Stimulated activated effector memory CD8-positive, alpha-beta T cell treated with anti-CD3 and anti-CD28 coated beads, Interleukin-12 subunit alpha, Interleukin-12 subunit beta, amount 100 ng/mL, for 72 hours (primary cell): ENCODE measurements at regions not wholly inside any gene's neighbourhood (a gene's known extent, or its start where the extent isn't known, plus 50 kb on each side); places are given as distances from the start of the nearest gene placed in this dataset.
"Not testable (repeated sequence)": the region's sequence is repeated elsewhere in the genome, so short reads cannot be mapped to it uniquely, and the experiment has no call there.

ENCODE experiments used
- ATAC-seq: fragments of 150-1000 bp; cut with Tn5 transposase; 2 replicates; pipeline ENCODE4 v1.10.0; 2021
- DNase-seq, 2 donors: peaks; one replicate each; pipeline ENCODE4 v3.0.0; 2021 to 2022; ENCODE audit warnings: low spot score in 2 of 2
- H3K27ac Mint-ChIP-seq: one replicate; pipeline ENCODE4 v1.8.0; 2022; ENCODE audit warnings: mild to moderate bottlenecking, mixed read lengths
- H3K36me3 Mint-ChIP-seq: one replicate; pipeline ENCODE4 v1.8.0; 2022; ENCODE audit warnings: mild to moderate bottlenecking, mixed read lengths
- H3K4me1 Mint-ChIP-seq: one replicate; pipeline ENCODE4 v1.8.0; 2022; ENCODE audit warnings: mixed read lengths
- H3K4me3 Mint-ChIP-seq: one replicate; pipeline ENCODE4 v1.8.0; 2022; ENCODE audit warnings: mild to moderate bottlenecking, mixed read lengths
- H3K9me3 Mint-ChIP-seq: one replicate; pipeline ENCODE4 v1.8.0; 2022; ENCODE audit warnings: mixed read lengths

GRCh38 chr10:23891301-23891700 lies 317.6 kb upstream of the KIAA1217 start:
- H3K4me3 Mint-ChIP-seq, result no peak overlapping the region
- H3K9me3 Mint-ChIP-seq, result no peaks in the 10 kb centered on the region
- ATAC-seq (no peak), DNase-seq (no peak)
- H3K4me1 Mint-ChIP-seq, result no peaks in the 10 kb centered on the region
- no peak overlapping the region for H3K27ac Mint-ChIP-seq
- no peaks in the 10 kb centered on the region for H3K36me3 Mint-ChIP-seq

DNA sequence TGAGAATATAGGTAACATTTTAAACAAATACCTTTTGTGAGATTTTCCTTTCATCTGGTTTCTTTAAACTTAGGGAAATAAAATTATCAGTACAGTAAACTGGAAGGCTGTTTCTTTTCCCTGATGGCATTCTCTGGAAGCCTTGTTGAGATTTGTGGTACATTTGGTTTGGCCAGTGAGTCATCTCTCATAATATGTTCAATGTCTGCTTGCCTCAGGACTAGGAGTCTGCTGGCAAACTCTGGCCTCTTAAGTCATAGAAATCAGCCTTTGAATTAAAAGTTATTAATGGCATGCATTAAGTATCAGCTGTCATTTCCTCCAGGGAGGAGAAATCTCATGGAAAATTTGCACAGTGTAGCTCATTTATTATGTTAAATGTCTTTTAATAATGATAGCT lies 316.6 kb upstream of the KIAA1217 start:
- DNase-seq (no peak), ATAC-seq (no peak)
- no peak overlapping the region for H3K27ac Mint-ChIP-seq

DNA sequence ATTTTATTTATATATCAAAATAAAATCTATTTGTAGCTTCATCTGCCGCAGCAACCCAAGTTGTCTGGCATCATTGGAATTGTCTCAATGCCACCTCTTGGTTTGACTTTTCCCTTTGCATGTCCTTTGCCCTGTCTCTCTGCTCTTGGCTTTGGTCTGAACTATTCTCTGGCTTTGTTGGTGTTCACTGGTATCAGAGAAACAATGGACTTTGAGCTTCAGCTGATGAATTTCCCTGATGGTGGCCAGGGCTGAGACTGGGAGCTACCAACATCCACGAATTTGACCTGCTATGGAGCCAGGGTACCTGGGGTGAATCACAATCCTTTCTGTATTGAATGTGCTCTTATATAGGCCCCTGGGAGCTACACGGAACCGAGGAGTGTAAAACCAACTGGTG lies 311.7 kb upstream of the KIAA1217 start:
- H3K36me3 Mint-ChIP-seq, result no peaks in the 10 kb centered on the region
- peaks cover 5% of the 10 kb centered on the region for H3K9me3 Mint-ChIP-seq
- ATAC-seq, result no peak
- H3K4me1 Mint-ChIP-seq, result no peaks in the 10 kb centered on the region
- H3K4me3 Mint-ChIP-seq, result no peak overlapping the region
- H3K27ac Mint-ChIP-seq, result no peak overlapping the region
- no peak for DNase-seq

More for the DNA sequence above, 316.6 kb upstream of the KIAA1217 start:
- Mint-ChIP-seq H3K9me3 (no peaks in the 10 kb centered on the region), H3K4me3 (no peak overlapping the region), H3K36me3 (no peaks in the 10 kb centered on the region), H3K4me1 (no peaks in the 10 kb centered on the region)

DNA sequence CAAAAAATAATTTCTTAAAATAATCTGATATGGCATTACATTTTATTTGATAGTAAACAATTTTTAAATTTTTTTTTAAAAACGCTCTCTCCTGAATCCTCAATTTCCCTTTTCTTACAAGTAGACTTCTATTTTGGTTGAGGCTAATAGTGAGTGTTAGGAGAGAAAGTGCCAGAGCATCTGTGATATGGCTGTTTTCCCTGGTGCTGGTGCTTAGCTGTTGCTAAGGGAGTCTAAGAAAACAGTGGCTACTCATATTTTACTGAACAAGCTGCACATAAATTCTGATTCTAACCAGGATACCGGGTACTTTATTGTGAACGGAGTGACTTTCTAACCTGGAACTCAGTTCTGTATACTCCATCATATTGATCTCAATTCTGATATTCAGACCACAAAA lies 311.1 kb upstream of the KIAA1217 start:
- Mint-ChIP-seq H3K36me3 (no peaks in the 10 kb centered on the region), H3K4me1 (no peaks in the 10 kb centered on the region), H3K4me3 (no peak overlapping the region), H3K27ac (no peak overlapping the region), H3K9me3 (peaks cover 5% of the 10 kb centered on the region)
- DNase-seq, result no peak
- no peak for ATAC-seq

GRCh38 chr10:23899166-23899565 lies 309.8 kb upstream of the KIAA1217 start:
- DNase-seq (no peak), ATAC-seq (no peak)
- Mint-ChIP-seq H3K4me1 (no peaks in the 10 kb centered on the region), H3K4me3 (no peak overlapping the region), H3K36me3 (no peaks in the 10 kb centered on the region), H3K9me3 (peaks cover 5% of the 10 kb centered on the region), H3K27ac (no peak overlapping the region)

DNA sequence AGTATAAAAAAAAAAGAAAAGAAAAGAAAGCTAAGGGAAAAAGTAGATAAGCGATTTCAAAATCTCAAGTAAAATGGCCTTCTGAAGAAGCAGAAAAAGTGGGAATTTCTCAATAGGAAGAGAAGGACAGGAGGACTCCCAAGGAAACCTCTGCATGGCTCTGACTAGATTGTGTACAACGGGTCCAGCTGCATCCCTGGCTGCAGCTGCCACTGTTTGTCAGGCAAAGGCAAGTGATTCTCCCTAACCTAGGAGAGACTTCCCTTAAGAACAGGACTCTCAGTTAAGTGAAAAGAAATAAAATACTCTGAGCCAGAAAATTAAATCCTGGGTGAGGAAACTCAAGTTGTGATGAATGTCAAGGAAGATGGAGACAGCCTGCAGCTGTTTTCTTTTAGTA lies 298.6 kb upstream of the KIAA1217 start:
- no peak overlapping the region for H3K4me3 Mint-ChIP-seq
- H3K4me1 Mint-ChIP-seq, result no peaks in the 10 kb centered on the region

GRCh38 chr10:23912884-23913404 lies 296.0 kb upstream of the KIAA1217 start:
- ATAC-seq (no peak), DNase-seq (no peak)
- Mint-ChIP-seq H3K27ac (no peak overlapping the region), H3K4me3 (no peak overlapping the region), H3K9me3 (peaks cover 20% of the 10 kb centered on the region), H3K36me3 (no peaks in the 10 kb centered on the region), H3K4me1 (no peaks in the 10 kb centered on the region)

More for the DNA sequence above, 298.6 kb upstream of the KIAA1217 start:
- DNase-seq (no peak), ATAC-seq (no peak)
- H3K36me3 Mint-ChIP-seq, result no peaks in the 10 kb centered on the region
- H3K27ac Mint-ChIP-seq, result no peak overlapping the region
- H3K9me3 Mint-ChIP-seq, result peaks cover 24% of the 10 kb centered on the region

DNA sequence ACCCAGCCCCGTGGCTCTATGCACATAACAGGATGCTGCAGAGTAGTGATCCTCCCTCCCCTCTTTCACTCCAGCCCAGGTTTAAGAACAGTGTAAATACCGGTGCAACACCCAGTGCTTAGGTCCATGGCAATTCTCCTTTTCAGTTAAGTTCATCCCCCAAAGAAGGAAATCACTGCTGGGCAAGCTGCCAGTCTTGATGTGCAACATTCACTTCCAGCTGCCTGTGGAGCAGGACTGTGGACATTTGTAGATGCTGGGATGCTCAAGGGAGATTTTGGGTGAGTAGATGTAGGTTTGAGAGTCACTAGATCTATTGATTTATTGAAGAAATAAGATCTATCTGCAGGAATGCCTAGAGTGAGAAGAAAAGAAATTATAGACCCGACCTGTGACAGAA lies 294.3 kb upstream of the KIAA1217 start:
- no peak overlapping the region for H3K27ac Mint-ChIP-seq
- ATAC-seq, result no peak
- H3K36me3 Mint-ChIP-seq, result no peaks in the 10 kb centered on the region
- no peak for DNase-seq
- H3K4me1 Mint-ChIP-seq, result no peaks in the 10 kb centered on the region
- H3K9me3 Mint-ChIP-seq, result peaks cover 14% of the 10 kb centered on the region
- H3K4me3 Mint-ChIP-seq, result no peak overlapping the region

GRCh38 chr10:23917251-23917840 lies 291.6 kb upstream of the KIAA1217 start:
- Mint-ChIP-seq H3K9me3 (peaks cover 9% of the 10 kb centered on the region), H3K4me1 (no peaks in the 10 kb centered on the region), H3K27ac (no peak overlapping the region), H3K4me3 (no peak overlapping the region), H3K36me3 (no peaks in the 10 kb centered on the region)
- DNase-seq, result no peak
- ATAC-seq, result no peak

DNA sequence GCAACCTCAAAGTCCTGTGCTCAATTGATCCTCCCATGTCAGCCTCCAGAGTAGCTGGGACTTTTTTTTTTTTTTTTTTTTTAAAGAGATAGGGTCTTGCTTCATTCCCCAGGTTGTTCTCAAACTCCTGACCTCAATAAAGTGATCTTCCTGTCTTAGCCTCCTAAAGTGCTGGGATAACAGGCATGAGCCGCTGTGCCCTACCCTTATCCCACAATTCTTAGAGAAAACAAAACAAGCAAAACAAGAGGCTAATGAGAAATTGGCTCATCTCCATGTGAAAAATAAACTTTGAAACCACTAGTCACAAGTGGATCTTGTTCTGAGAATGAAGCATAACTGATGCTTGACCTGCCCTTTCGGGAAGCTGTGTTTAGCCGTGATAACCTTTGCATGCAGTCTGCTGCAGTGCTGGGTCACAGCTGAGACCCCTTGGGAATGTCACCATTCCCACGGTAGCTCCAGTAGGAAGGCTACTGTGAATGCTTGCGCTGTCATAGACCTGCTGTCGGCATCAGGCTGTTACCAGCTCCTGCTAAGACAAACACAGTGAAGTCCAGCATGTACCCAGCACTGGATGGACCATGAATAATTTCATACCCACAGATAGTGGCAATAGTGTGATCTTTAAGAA lies 290.7 kb upstream of the KIAA1217 start:
- Mint-ChIP-seq H3K9me3 (peaks cover 6% of the 10 kb centered on the region), H3K4me1 (no peaks in the 10 kb centered on the region), H3K27ac (no peak overlapping the region), H3K36me3 (no peaks in the 10 kb centered on the region), H3K4me3 (no peak overlapping the region)
- no peak for DNase-seq
- no peak for ATAC-seq

DNA sequence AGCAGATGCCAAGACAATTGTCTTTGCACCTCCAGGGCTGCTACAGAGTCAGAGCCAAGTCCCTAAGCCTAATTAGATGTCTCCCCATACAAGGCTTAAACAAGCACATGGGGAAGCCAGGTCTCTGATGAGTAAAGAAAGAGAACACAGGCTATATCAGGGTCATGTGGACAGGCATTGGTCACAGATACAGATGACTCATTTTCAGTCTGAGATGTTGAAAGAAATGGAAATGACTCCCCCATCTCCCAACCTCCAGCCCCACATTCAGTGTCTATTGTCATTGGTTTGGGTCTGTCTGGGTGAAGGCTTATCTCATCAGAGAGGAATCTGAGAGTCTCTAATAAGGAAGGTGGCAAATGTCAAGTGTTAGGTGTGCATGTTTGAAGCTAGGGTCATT lies 290.1 kb upstream of the KIAA1217 start:
- H3K27ac Mint-ChIP-seq, result no peak overlapping the region
- H3K4me1 Mint-ChIP-seq, result no peaks in the 10 kb centered on the region
- H3K9me3 Mint-ChIP-seq, result peaks cover 6% of the 10 kb centered on the region
- H3K4me3 Mint-ChIP-seq, result no peak overlapping the region
- H3K36me3 Mint-ChIP-seq, result no peaks in the 10 kb centered on the region
- no peak for DNase-seq
- ATAC-seq, result no peak

DNA sequence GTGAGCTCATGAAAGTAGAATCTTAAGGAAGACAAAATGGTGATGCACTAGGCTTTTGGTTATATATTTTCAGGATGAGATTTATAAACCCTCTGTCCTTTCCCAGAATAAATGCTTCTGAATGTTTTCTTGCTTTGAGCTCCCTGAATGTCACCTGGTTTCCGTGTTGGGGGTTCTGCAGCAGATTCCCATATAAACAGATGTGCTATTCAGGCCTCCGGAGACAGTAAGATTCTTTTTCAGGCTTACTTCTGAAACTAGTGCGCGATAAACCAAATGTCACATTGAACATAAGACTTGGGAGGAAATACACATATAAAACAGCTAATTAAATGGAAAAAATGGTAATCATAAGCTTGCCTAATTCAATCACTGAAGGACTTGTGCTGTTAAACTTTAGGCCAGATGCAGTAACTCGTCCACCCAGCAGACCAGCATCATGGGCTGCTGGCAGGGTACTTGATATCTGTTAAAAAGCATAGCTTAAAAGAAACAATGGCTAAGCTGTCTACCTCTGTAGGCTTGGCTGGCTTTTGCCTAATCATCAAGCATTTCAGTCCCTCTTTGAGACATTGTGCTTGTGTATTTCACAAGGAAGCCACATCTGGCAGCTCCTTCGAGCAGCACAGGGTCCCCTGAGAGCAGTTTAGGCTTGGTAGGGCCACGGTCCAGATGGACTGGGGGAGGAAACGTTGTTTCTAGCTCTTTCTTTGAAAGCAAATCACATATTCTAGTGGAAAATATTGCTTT lies 281.2 kb upstream of the KIAA1217 start:
- H3K9me3 Mint-ChIP-seq, result peaks cover 2% of the 10 kb centered on the region
- H3K4me3 Mint-ChIP-seq, result no peak overlapping the region
- H3K4me1 Mint-ChIP-seq, result no peaks in the 10 kb centered on the region
- no peak for DNase-seq
- no peak for ATAC-seq
- no peaks in the 10 kb centered on the region for H3K36me3 Mint-ChIP-seq
- no peak overlapping the region for H3K27ac Mint-ChIP-seq

GRCh38 chr10:23934023-23934422 lies 274.9 kb upstream of the KIAA1217 start:
- H3K4me3 Mint-ChIP-seq, ATAC-seq, DNase-seq, H3K27ac Mint-ChIP-seq, H3K36me3 Mint-ChIP-seq, H3K4me1 Mint-ChIP-seq, H3K9me3 Mint-ChIP-seq: not testable (repeated sequence)

DNA sequence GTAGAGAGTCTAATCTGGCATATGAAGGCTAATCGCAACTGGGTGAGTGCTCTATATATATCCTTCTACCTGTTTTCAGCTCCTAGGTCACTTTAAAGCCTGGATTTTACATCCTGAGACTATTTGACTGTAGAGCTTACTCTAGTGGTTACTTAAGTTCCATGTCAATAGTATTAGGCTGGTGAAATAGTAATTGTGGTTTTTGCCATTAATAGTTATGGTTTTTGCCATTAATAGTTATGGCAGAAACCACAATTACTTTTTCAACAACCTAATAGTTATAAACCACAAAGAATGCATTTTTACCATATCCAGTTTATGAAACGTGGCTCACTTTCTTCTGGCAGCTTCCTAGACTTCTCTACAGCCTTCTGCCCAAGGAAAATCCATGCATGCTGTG lies 263.1 kb upstream of the KIAA1217 start:
- no peak overlapping the region for H3K4me3 Mint-ChIP-seq
- ATAC-seq (no peak), DNase-seq (no peak)
- H3K27ac Mint-ChIP-seq, result no peak overlapping the region
- H3K36me3 Mint-ChIP-seq, result no peaks in the 10 kb centered on the region
- no peaks in the 10 kb centered on the region for H3K4me1 Mint-ChIP-seq
- no peaks in the 10 kb centered on the region for H3K9me3 Mint-ChIP-seq

DNA sequence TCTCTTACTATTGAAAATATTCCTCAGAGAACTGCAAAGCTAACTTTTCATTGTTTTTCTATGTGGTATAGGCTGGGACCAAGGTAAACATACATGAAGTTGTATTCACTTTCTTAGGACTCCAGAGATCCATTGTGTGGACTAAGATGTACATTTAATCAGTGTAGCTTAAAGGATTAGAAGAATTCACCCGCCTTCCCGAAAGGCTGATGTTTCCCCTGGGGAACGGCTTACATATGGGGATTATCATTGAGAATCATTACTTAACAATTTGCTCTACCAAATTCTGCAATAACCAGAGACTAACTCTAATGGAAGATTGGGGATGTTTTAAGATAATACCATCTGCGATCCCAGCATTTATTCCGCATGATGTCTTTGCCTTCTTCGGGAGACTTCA lies 257.1 kb upstream of the KIAA1217 start:
- Mint-ChIP-seq H3K4me1 (no peaks in the 10 kb centered on the region), H3K36me3 (no peaks in the 10 kb centered on the region), H3K4me3 (no peak overlapping the region), H3K27ac (no peak overlapping the region), H3K9me3 (peaks cover 2% of the 10 kb centered on the region)
- no peak for ATAC-seq
- no peak for DNase-seq
